ENCODE measurements at regions not wholly inside any gene's neighbourhood (a gene's known extent, or its start where the extent isn't known, plus 50 kb on each side); places are given as distances from the start of the nearest gene placed in this dataset.

DNA sequence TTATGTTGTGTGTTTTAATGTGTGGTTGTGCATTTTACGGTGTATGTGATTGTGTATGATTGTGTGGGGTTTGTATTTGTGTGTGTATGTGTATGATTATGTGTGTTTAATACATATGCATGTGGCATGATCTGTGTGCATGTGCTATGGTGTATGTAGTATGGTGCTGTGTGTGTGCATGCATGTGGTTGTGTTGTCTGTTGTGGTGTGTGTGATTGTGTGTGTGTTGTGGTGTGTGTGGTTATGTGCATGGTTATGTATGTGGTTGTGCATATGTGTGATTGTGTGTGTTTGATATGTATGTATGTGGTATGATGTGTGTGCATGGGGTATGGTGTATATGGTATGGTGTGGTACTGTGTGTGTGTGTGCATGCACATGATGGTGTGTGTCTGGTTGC is 148.1 kb upstream of the AGAP1 start:
- no peak overlapping the region for H3K4me3 ChIP-seq (ENCODE audit: low read depth, low read length)
- DNase-seq (ENCODE audit: low read depth): no peak
- TF ChIP-seq, protein P1, sequence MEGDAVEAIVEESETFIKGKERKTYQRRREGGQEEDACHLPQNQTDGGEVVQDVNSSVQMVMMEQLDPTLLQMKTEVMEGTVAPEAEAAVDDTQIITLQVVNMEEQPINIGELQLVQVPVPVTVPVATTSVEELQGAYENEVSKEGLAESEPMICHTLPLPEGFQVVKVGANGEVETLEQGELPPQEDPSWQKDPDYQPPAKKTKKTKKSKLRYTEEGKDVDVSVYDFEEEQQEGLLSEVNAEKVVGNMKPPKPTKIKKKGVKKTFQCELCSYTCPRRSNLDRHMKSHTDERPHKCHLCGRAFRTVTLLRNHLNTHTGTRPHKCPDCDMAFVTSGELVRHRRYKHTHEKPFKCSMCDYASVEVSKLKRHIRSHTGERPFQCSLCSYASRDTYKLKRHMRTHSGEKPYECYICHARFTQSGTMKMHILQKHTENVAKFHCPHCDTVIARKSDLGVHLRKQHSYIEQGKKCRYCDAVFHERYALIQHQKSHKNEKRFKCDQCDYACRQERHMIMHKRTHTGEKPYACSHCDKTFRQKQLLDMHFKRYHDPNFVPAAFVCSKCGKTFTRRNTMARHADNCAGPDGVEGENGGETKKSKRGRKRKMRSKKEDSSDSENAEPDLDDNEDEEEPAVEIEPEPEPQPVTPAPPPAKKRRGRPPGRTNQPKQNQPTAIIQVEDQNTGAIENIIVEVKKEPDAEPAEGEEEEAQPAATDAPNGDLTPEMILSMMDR (IDR thresholded peaks at IDR 0.05; ENCODE audit: insufficient read depth, low read depth, low read length, missing control alignments): no peak

DNA sequence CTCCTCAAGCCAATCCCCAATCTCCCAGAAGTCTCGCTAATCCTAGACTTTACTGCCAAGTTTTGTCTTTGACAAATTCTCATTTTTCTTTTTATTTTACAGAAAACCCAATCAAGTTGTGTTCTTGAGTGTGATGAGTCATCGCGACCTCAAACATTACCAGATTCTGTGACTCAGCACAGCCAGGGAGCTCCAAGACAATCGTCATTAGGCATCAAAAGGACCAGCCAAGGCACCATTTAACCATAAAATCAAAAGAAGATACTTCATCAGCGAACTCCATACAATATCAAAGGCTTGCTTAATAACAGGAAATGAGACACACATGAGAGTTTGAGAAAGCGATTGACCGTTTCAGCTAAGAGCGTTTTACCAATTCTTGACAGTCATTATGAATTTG is 146.2 kb upstream of the AGAP1 start:
- no peak overlapping the region for H3K4me3 ChIP-seq (ENCODE audit: low read depth, low read length)
- TF ChIP-seq, protein P1 (IDR thresholded peaks at IDR 0.05; ENCODE audit: insufficient read depth, low read depth, low read length, missing control alignments): no peak
- no peak for DNase-seq (ENCODE audit: low read depth)

DNA sequence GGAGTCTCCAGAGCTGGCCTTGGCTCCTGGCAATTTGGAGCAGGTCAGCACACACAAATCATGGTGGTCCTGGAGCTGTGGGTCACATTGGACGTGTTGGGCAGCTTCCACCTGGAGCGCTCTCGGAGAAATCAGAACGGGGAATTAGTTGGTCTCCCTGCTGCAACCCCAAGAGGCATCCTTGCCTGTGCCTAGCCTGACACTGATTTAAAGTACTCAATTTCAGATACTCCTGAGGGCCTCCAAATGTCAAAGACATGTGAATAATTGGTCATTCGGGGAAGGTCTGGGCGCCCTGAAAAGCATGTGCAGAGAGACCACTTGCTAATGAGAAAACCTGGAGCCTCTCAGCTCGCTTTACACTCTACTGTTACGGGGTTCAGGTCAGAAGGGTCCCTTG is 145.5 kb upstream of the AGAP1 start:
- TF ChIP-seq, protein P1 (IDR thresholded peaks at IDR 0.05; ENCODE audit: insufficient read depth, low read depth, low read length, missing control alignments): no peak
- no peak overlapping the region for H3K4me3 ChIP-seq (ENCODE audit: low read depth, low read length)
- DNase-seq (ENCODE audit: low read depth): no peak

DNA sequence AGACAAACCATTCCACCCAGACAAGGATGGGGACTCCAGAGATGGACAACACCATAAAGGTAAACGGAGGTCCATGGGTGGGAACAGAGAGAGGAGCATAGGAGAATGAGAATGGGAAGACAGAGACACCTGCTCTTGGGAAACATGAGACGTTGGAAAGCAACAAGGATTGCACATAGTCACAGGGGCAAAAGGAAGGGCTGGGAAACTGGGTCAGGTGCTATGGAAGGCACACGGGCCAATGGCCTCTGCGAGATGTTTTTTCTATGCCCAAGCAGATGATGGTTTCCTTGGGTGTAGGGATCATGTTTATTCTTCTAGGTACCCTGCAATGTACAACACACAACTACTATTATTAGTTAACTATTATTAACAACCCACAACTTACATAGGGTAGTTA is 143.6 kb upstream of the AGAP1 start:
- H3K4me3 ChIP-seq (ENCODE audit: low read depth, low read length): no peak overlapping the region
- DNase-seq (ENCODE audit: low read depth): no peak
- TF ChIP-seq, protein P1 (IDR thresholded peaks at IDR 0.05; ENCODE audit: insufficient read depth, low read depth, low read length, missing control alignments): no peak

DNA sequence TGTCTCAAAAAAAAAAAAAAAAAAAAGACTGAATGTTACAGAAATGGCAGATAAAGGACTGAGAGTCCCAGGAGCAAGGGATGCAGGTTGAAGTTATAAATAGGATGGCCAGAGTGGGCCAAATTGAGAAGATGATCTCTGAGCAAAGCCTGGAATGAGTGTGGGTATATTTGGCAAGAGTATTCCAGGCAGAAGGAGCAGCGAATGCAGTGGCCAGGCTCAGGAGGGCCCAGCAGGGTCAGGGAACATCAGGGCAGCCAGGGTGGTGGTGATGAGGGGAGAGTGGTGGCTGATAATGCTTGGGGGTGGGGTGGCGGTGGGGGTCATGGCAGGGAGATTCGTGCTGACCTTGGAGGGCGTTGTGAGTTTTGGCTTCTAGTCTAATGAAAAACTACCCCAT is 141.3 kb upstream of the AGAP1 start:
- TF ChIP-seq, protein P1 (IDR thresholded peaks at IDR 0.05; ENCODE audit: insufficient read depth, low read depth, low read length, missing control alignments): no peak
- no peak for DNase-seq (ENCODE audit: low read depth)
- no peak overlapping the region for H3K4me3 ChIP-seq (ENCODE audit: low read depth, low read length)

DNA sequence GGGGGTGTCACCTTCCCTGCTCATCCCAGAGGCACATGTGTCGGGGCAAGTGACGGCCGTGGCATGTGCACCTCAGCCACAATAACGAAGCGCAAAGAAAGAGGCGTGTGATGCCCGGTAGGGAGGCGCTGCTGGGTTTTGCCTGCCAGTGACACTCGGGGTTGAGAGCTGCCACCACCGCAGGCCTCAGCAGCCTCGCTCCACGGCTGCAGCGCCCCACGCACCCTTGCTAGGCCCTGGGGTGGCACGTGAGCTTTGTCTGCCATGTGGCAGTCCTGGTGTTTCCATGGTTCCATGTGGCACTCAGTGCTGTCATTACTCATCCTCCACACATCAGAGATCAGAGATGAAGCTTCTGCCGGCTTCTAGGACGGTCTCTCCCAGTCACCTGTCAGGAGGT is 136.0 kb upstream of the AGAP1 start:
- no peak for DNase-seq (ENCODE audit: low read depth)
- TF ChIP-seq, protein P1 (IDR thresholded peaks at IDR 0.05; ENCODE audit: insufficient read depth, low read depth, low read length, missing control alignments): no peak
- H3K4me3 ChIP-seq (ENCODE audit: low read depth, low read length): no peak overlapping the region

DNA sequence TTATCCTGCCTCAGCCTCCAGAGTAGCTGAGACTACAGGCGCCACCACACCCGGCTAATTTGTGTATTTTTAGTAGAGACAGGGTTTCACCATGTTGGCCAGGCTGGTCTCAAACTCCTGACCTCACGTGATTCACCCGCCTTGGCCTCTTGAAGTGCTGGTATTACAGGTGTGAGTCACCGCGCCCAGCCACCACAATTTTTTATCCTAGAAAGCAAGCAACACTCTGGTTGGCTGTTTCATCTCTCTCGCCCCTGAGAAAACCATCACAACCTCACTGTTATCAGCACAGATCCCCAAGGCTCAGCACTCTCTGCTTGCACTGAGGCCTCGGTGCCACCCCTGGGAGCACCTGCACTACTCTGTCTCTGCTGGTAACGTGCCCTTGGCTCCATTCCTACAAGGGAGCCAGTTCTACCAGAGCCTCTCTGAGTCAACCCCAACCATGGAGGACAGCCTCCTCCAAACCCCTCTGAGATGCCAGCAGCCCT is 134.8 kb upstream of the AGAP1 start:
- TF ChIP-seq, protein P1 (IDR thresholded peaks at IDR 0.05; ENCODE audit: insufficient read depth, low read depth, low read length, missing control alignments): no peak
- no peak overlapping the region for H3K4me3 ChIP-seq (ENCODE audit: low read depth, low read length)
- no peak for DNase-seq (ENCODE audit: low read depth)
